ENCODE measurements at regions not wholly inside any gene's neighbourhood (a gene's known extent, or its start where the extent isn't known, plus 50 kb on each side); places are given as distances from the start of the nearest gene placed in this dataset.
"Not testable (repeated sequence)": the region's sequence is repeated elsewhere in the genome, so short reads cannot be mapped to it uniquely, and the experiment has no call there.

DNA sequence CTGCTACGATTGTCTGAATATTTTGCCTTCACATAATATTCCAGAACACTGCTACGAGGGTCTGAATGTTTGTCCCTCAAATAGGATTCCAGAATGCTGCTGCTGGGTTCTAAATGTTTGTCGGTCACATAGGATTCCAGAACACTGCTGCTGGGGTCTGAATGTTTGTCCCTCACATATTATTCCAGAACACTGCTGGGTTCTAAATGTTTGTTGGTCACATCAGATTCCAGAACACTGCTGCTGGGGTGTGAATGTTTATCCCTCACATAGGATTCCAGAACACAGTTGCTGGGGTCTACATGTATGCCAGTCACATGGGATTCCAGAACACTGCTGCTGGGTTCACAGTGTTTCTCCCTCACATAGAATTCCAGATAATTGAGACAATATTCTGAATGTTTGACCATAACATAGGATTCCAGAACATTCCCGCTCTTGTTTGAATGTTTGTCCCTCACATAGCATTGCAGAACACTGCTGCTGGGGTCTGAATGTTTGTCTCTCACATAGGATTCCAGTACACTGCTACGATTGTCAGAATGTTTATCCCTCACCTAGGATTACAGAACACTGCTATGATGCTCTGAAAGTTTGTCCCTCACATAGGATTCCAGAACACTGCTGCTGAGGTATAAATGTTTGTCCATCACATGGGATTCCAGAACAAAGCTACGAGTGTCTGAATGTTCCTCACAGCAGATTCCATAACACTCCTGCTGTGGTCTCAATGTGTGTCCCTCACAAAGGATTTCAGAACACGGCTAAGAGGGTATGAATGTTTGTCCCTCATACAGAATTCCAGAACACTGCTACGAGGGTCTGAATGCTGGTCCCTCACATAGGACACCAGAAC, 201.8 kb downstream of the FOXD4L6 start:
- no peaks in the 10 kb centered on the region for H3K4me1 ChIP-seq
- no peaks in the 10 kb centered on the region for H3K9me3 Mint-ChIP-seq (ENCODE audit: unreplicated experiment)
- no peak for DNase-seq
- no peak overlapping the region for H3K27ac Mint-ChIP-seq (ENCODE audit: unreplicated experiment)
- no peaks in the 10 kb centered on the region for H3K4me1 Mint-ChIP-seq (ENCODE audit: low read depth, unreplicated experiment)
- ChIA-PET CTCF (no interaction called here), POLR2A (no interaction called here)
- intact Hi-C loops (cut with micrococcal nuclease; ENCODE audit: unreplicated experiment), result no loop called here
- no peak overlapping the region for H3K4me3 Mint-ChIP-seq (ENCODE audit: unreplicated experiment)
- no peaks in the 10 kb centered on the region for H3K36me3 ChIP-seq (ENCODE audit: control insufficient read depth, insufficient read depth, low read length)
- H3K36me3 Mint-ChIP-seq (ENCODE audit: insufficient read depth, unreplicated experiment), result no peaks in the 10 kb centered on the region
- TF ChIP-seq, protein P1, sequence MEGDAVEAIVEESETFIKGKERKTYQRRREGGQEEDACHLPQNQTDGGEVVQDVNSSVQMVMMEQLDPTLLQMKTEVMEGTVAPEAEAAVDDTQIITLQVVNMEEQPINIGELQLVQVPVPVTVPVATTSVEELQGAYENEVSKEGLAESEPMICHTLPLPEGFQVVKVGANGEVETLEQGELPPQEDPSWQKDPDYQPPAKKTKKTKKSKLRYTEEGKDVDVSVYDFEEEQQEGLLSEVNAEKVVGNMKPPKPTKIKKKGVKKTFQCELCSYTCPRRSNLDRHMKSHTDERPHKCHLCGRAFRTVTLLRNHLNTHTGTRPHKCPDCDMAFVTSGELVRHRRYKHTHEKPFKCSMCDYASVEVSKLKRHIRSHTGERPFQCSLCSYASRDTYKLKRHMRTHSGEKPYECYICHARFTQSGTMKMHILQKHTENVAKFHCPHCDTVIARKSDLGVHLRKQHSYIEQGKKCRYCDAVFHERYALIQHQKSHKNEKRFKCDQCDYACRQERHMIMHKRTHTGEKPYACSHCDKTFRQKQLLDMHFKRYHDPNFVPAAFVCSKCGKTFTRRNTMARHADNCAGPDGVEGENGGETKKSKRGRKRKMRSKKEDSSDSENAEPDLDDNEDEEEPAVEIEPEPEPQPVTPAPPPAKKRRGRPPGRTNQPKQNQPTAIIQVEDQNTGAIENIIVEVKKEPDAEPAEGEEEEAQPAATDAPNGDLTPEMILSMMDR (IDR thresholded peaks at IDR 0.05; ENCODE audit: insufficient read depth in 1 of 2, low read depth in 1 of 2, low read length in 1 of 2, severe bottlenecking in 1 of 2, unreplicated experiment in 1 of 2), result no peak
- H3K4me3 ChIP-seq (ENCODE audit: low read depth, low read length), result no peak overlapping the region
- BruUV-seq (replicated peaks), result no TSS peak
- no peaks in the 10 kb centered on the region for H3K27me3 Mint-ChIP-seq (ENCODE audit: insufficient read depth, unreplicated experiment)
- no peaks in the 10 kb centered on the region; the same call in 1 of the 2 replicates for H3K9me3 ChIP-seq
- H3K27me3 ChIP-seq (replicated peaks; ENCODE audit: control insufficient read depth, insufficient read depth, low read length), result no peaks in the 10 kb centered on the region

DNA sequence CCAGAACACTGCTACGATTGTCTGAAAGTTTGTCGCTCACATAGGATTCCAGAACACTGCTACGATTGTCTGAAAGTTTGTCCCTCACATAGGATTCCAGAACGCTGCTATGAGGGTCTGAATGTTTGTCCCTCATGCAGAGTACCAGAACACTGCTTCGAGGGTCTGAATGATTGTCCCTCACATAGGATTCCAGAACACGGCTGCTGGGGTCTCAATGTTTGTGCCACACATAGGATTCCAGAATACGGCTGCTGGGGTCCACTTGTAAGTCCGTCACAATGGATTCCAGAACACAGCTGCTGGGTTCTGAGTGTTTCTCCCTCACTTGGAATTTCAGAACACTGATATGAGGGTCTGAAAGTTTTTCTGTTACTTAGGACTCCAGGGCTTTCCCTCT, 203.3 kb downstream of the FOXD4L6 start:
- Histone ChIP-seq H3K27me3 (replicated peaks; ENCODE audit: control insufficient read depth, insufficient read depth, low read length) (no peaks in the 10 kb centered on the region), H3K4me1 (no peaks in the 10 kb centered on the region), H3K4me3 (ENCODE audit: low read depth, low read length) (no peak overlapping the region), H3K36me3 (ENCODE audit: control insufficient read depth, insufficient read depth, low read length) (no peaks in the 10 kb centered on the region), H3K9me3 (no peaks in the 10 kb centered on the region; the same call in 1 of the 2 replicates)
- no peak overlapping the region for H3K4me3 Mint-ChIP-seq (ENCODE audit: unreplicated experiment)
- no peaks in the 10 kb centered on the region for H3K4me1 Mint-ChIP-seq (ENCODE audit: low read depth, unreplicated experiment)
- BruUV-seq (replicated peaks), result no TSS peak
- TF ChIP-seq, protein P1 (IDR thresholded peaks at IDR 0.05; ENCODE audit: insufficient read depth in 1 of 2, low read depth in 1 of 2, low read length in 1 of 2, severe bottlenecking in 1 of 2, unreplicated experiment in 1 of 2), result no peak
- no peak for DNase-seq
- CTCF ChIA-PET, result no interaction called here
- H3K36me3 Mint-ChIP-seq (ENCODE audit: insufficient read depth, unreplicated experiment), result no peaks in the 10 kb centered on the region
- POLR2A ChIA-PET, result no interaction called here
- no peaks in the 10 kb centered on the region for H3K9me3 Mint-ChIP-seq (ENCODE audit: unreplicated experiment)
- H3K27ac Mint-ChIP-seq (ENCODE audit: unreplicated experiment), result no peak overlapping the region
- intact Hi-C loops (cut with micrococcal nuclease; ENCODE audit: unreplicated experiment), result no loop called here
- H3K27me3 Mint-ChIP-seq (ENCODE audit: insufficient read depth, unreplicated experiment), result no peaks in the 10 kb centered on the region

DNA sequence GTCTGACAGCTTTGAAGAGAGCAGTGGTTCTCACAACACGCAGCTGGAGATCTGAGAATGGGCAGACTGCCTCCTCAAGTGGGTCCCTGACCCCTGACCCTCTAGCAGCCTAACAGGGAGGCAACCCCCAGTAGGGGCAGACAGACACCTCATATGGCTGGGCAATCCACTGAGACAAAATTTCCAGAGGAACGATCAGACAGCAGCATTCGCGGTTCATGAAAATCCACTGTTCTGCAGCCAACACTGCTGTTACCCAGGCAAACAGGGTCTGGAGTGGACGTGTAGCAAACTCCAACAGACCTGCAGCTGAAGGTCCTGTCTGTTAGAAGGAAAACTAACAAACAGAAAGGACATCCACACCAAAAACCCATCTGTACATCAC, 212.1 kb downstream of the FOXD4L6 start:
- H3K27me3 ChIP-seq (replicated peaks; ENCODE audit: control insufficient read depth, insufficient read depth, low read length); H3K4me3 ChIP-seq (ENCODE audit: low read depth, low read length); CTCF ChIA-PET; DNase-seq; H3K9me3 ChIP-seq; H3K27ac Mint-ChIP-seq (ENCODE audit: unreplicated experiment); H3K27me3 Mint-ChIP-seq (ENCODE audit: insufficient read depth, unreplicated experiment); intact Hi-C loops (cut with micrococcal nuclease; ENCODE audit: unreplicated experiment); H3K9me3 Mint-ChIP-seq (ENCODE audit: unreplicated experiment); H3K36me3 Mint-ChIP-seq (ENCODE audit: insufficient read depth, unreplicated experiment); H3K4me3 Mint-ChIP-seq (ENCODE audit: unreplicated experiment); POLR2A ChIA-PET; H3K36me3 ChIP-seq (ENCODE audit: control insufficient read depth, insufficient read depth, low read length); H3K4me1 Mint-ChIP-seq (ENCODE audit: low read depth, unreplicated experiment); H3K4me1 ChIP-seq; BruUV-seq (replicated peaks): not testable (repeated sequence)

DNA sequence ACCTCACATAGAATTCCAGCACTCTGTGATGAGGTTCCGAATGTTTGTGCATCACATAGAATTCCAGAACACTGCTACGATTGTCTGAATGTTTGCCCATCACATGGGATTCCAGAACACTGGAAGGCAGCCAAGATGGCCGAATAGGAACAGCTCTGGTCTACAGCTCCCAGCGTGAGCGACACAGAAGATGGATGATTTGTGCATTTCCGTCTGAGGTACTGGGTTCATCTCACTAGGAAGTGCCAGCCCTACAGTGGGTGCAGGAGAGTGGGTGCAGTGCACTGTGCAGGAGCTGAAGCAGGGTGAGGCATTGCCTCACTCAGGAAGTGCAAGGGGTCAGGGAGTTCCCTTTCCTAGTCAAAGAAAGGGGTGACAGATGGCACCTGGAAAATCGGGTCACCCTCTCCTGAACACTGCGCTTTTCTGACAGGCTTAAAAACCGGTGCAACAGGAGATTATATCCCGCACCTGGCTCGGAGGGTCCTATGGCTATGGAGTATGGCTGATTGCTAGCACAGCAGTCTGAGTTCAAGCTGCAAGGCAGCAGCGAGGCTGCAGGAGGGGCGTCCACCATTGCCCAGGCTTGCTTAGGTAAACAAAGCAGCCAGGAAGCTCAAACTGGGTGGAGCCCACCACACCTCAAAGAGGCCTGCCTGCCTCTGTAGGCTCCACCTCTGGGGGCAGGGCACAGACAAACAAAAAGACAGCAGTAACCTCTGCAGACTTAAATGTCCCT, 212.7 kb downstream of the FOXD4L6 start:
- POLR2A ChIA-PET; DNase-seq; H3K36me3 ChIP-seq (ENCODE audit: control insufficient read depth, insufficient read depth, low read length); H3K27me3 Mint-ChIP-seq (ENCODE audit: insufficient read depth, unreplicated experiment); H3K27me3 ChIP-seq (replicated peaks; ENCODE audit: control insufficient read depth, insufficient read depth, low read length); H3K9me3 ChIP-seq; H3K4me3 ChIP-seq (ENCODE audit: low read depth, low read length); intact Hi-C loops (cut with micrococcal nuclease; ENCODE audit: unreplicated experiment); CTCF ChIA-PET; H3K36me3 Mint-ChIP-seq (ENCODE audit: insufficient read depth, unreplicated experiment); H3K9me3 Mint-ChIP-seq (ENCODE audit: unreplicated experiment); H3K4me1 ChIP-seq; H3K4me1 Mint-ChIP-seq (ENCODE audit: low read depth, unreplicated experiment); H3K27ac Mint-ChIP-seq (ENCODE audit: unreplicated experiment); H3K4me3 Mint-ChIP-seq (ENCODE audit: unreplicated experiment); BruUV-seq (replicated peaks): not testable (repeated sequence)
